ENCODE measurements at regions not wholly inside any gene's neighbourhood (a gene's known extent, or its start where the extent isn't known, plus 50 kb on each side); places are given as distances from the start of the nearest gene placed in this dataset.

GRCh38 chr3:159629329-159630084 is 359.1 kb upstream of the IL12A start:
- no peak for DNase-seq

DNA sequence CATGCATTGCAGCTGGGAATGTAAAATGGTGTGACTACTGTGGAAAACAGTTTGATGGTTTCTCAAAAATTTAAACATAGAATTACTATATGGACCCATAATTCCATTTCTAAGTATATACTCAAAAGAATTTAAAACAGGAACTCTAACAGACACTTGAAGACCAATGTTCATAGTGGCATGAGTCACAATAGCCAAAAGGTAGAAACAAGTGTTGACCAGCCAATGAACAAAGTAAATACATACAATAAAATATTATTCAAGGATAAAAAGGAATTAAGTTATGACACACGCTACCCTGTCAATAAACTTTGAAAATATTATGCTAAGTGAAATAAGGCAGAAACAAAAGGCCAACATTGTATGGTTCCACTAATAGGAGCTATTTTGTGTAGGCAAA is 357.4 kb upstream of the IL12A start:
- DNase-seq = no peak

- DNase-seq = no peak
These were observed 356.5 kb upstream of the IL12A start for GRCh38 chr3:159632128-159632527.

DNA sequence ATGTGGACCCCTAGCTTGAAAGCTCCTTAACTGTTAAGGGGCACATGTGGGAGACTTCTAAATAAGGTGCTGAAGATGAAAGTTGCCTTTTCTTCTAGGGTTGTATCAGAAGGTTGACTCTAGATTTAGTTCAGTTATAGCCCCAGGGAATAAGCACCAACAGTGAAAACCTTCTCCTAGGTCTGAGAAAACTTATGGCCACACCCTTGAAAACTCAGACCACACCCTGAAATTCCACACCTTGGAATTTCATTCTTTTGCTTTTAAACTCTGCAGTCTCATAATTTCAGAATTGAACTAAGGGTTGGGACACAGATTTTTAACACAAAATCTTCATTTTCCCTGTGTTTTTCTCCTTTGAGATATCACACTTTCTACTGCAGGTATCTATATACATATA is 355.8 kb upstream of the IL12A start:
- no peak for DNase-seq

DNA sequence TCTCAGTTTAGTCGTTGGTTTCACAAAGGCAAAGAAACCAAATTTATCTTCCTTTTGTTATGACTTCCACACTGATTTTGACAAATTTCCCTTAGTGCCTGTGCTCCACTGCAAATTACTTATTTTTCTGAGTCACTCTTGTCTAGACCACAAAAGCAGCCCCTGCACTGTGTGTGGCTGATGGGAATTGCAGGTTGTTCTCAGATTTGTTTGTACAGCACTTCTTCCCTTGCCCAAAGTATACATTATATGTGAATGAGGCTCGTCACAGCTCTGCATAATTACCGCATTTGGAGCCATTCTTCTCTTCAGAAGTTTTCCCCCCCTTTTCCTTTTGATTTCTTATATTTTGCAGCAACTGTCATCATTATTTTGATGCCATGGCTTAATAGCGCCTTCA is 354.2 kb upstream of the IL12A start:
- DNase-seq = no peak

- DNase-seq = no peak
These were observed 353.5 kb upstream of the IL12A start for GRCh38 chr3:159635047-159635641.

DNA sequence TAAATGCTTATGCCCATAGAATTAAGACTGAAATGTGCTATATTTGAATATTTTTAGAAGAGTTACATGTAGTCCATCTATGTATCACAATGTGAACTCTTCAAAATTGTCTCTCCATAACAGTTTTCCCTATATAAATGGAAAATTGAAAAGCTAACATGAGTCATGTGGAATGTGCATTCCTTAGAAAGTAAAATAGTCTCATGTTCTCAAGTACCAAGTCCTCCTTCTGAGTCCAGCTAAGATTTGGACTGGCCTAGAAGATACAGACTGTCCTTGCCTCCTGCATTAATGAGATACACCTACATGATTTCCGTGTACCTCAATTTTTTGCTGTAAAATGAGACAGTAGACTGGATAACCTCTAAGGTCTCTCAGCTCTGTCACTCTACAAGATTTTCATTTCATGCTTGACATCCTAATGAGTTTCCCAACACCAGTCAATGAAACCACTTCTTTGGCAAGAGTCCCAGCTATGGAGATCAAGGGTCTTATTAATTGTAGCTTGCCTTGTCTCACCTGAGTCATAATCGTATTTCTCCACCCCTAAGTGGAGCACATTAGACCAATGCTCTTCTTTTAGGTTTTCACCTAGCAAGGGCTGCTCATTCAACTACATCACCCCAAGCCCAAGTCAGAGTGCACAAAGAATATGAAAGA is 350.6 kb upstream of the IL12A start:
- DNase-seq = no peak

DNA sequence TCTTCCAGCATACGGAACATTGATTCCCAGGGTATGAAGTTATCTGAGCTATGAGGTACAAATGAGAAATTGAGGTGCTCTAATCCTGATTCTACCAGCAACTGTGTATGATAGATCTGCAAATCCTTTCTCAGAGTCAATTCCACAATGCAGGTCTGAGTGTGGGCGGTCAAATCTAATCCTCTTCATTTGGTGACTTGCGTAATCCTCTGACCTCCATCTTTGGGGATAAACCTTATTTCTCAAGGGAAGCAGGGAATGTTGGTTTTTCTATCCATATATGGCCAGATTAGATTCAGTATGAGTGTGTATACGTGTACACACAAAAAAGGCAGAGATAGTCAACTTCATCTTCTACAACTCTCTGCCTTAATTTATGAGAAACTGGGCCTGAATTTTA is 348.4 kb upstream of the IL12A start:
- DNase-seq = no peak

GRCh38 chr3:159643406-159643805 is 345.2 kb upstream of the IL12A start:
- DNase-seq = no peak

- DNase-seq = no peak
These were observed 342.8 kb upstream of the IL12A start for GRCh38 chr3:159645874-159646273.

- no peak for DNase-seq
These were observed 338.7 kb upstream of the IL12A start for GRCh38 chr3:159649951-159650350.

DNA sequence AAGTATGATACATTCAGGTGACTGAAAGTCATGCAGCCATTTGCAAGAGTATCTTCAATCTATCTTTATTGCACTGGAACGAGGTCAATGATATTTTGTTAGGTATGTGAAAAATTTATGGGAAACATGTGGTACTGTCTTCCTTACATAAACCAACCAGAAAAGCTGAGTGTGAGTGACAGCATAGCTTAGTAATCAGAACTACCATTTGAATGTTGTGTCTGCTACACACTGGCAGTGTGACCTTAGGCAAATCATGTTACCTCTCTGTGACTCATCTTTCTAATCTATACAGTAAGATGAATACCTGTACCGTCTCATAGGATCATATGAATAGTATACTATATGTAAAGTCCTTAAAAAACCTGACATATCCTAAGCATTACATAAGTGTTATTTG is 337.9 kb upstream of the IL12A start:
- DNase-seq = no peak

DNA sequence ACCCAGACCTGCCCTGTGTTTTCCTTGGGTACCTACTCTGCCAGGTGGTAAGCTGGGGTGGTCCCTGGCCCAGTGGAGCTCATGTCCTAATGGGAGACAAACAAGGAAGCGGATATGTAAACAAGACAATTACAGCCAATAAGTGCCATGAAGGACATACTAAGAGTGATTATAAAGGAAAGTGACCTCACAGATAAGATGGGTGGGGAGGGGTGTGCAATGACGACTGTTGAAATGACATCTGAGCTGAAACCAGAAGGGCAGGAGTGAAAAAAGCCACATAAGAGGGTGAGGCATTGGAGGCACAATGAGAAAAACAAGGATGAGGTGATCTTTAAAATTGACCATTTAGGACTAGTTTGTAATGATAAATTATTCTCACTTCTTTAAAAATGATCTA is 336.2 kb upstream of the IL12A start:
- no peak for DNase-seq

GRCh38 chr3:159654183-159655134 is 334.2 kb upstream of the IL12A start:
- DNase-seq = no peak

DNA sequence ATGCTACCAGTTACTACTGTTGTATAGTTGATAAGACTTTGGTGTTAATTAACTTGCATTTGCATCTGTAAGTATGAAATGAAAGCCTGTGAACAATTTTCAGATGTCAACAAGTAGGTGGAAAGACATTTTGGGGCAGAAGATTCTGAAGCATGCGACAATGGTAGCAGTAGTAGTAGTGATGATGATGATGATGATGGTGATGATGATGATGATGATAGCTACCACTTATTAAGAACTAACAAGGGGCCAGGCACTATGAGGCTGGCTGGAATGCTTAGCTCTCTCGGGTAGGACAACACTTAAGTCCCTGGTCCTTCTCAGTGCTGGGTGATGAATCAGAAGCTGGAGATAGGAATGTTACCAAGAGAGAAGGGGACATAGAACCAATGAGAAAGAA is 333.4 kb upstream of the IL12A start:
- no peak for DNase-seq

DNA sequence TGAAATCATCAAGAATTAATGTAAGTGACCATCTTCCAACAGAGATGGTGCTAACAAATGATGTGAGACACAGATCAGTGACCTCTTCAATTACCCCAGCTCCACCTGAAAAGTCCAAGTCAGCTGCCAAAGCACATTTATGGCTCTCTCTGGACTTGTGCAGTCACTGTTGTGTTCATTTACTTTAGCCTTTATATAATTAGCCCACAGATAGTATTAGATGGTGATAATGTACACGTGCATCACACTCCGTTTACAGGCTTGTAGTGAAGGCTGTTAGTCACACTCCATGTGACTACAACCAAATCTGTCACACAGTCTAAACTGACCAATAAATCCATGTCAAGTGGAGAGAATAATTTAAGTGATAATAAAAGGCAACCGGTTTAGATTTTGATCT is 331.5 kb upstream of the IL12A start:
- no peak for DNase-seq

GRCh38 chr3:159657629-159658028 is 331.0 kb upstream of the IL12A start:
- DNase-seq = no peak

DNA sequence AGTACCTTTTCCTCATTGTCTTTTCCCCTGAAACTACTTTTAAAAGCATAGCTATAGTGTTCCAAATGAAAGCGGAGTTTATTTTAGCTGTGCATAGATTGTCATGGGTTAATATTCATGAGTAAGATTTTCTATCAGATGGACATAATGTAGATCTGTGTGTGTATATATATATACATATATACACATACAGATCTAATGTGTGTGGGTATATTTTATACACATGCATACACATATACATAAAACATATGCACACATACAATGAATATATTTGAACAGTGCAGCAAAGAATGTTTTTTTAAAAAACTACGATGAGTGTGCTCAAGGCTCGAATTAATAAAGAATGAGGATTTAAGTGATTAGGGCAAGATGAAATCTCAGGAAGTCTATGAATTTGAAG is 328.3 kb upstream of the IL12A start:
- no peak for DNase-seq

GRCh38 chr3:159660901-159661300 is 327.7 kb upstream of the IL12A start:
- no peak for DNase-seq

DNA sequence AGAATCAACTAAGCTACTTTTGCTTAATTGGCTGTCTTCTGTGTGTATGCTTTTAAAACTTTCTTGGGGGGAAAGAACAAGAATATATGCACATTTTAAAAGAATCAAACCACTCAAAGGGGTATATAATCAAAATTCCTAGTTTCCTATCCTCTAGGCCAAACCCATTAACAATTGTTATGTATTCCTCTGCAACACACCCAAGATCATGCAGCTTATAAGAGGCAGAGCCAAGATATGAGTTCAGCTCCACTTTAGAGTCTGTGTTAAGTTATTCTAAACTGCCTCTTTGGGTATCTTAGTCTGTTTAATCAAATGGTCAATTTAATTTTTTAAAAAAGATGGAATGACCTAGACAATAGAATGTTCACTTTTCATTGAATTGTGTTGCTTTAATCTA is 326.1 kb upstream of the IL12A start:
- DNase-seq = no peak

GRCh38 chr3:159664006-159664405 is 324.6 kb upstream of the IL12A start:
- DNase-seq = no peak

GRCh38 chr3:159664653-159665052 is 324.0 kb upstream of the IL12A start:
- DNase-seq = no peak

DNA sequence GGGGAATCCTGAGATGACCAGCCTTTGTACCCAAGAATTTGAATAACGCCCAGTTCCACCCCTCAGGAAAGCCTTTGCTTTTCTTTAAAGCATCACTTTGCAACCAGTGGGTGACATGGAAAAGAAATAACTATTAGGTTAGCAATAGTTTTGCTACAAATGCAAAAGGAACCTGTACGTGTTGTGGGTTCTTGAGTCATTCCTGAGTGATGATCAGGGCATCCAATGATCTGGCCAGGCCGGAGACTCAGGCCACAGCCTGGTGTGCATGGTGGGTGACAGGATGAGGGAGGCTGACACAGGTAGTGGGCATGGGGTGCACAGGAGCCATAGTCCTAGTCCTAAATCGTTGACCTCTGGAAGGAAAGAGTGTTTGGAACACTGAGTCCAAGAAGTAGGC is 321.4 kb upstream of the IL12A start:
- DNase-seq = no peak

Measured in T-helper 1 cell (primary cell).